Gastrocnemius medialis (tissue), 4 donors: ENCODE measurements at regions not wholly inside any gene's neighbourhood (a gene's known extent, or its start where the extent isn't known, plus 50 kb on each side); places are given as distances from the start of the nearest gene placed in this dataset.

Source experiments
- CTCF ChIP-seq, 5 experiments: fragments of 450-650 bp in 3 of 5; fragments of 200-600 bp in 2 of 5; sonication (generic) in 2 of 5; IDR thresholded peaks in 4 of 5; conservative IDR thresholded peaks in 1 of 5; 1 replicate in 4 of 5; 2 replicates in 1 of 5; pipeline ENCODE4 v1.5.1; 2016 to 2019; ENCODE audit warnings: antibody characterized with exemption in 5 of 5, mild to moderate bottlenecking in 3 of 5, moderate library complexity in 3 of 5
- POLR2A ChIP-seq, 2 donors: fragments of 450-650 bp; IDR thresholded peaks; one replicate each; pipeline ENCODE4 v1.6.1; 2017; ENCODE audit warnings: antibody characterized with exemption in 2 of 2, mild to moderate bottlenecking in 2 of 2, moderate library complexity in 2 of 2

- TF ChIP-seq CTCF (IDR thresholded peaks at IDR 0.05 in 4 of 5, conservative IDR thresholded peaks at IDR 0.05 in 1 of 5) = no peak
- TF ChIP-seq POLR2A (IDR thresholded peaks at IDR 0.05) = no peak
Observed at GRCh38 chr13:38262211-38262610, 87.4 kb upstream of the UFM1 start.
